Liver (tissue), 3 donors: ENCODE measurements at regions not wholly inside any gene's neighbourhood (a gene's known extent, or its start where the extent isn't known, plus 50 kb on each side); places are given as distances from the start of the nearest gene placed in this dataset.

Experiments
- EGR1 ChIP-seq, 2 donors: IDR thresholded peaks; 2 replicates each; pipeline ENCODE4 v1.6.1; 2016 to 2018; ENCODE audit warnings: antibody characterized with exemption in 2 of 2, low read depth in 2 of 2
- FOXA1 ChIP-seq: IDR thresholded peaks from 2 replicates; pipeline ENCODE4 v1.6.1; 2016; ENCODE audit warnings: antibody characterized with exemption
- GABPA ChIP-seq, 2 donors: IDR thresholded peaks in 1 of 2; conservative IDR thresholded peaks in 1 of 2; 2 replicates each; pipeline ENCODE4 v1.6.1; 2016; ENCODE audit warnings: antibody characterized with exemption in 2 of 2, mild to moderate bottlenecking in 1 of 2, moderate library complexity in 1 of 2
- JUND ChIP-seq, 2 donors: IDR thresholded peaks; 2 replicates each; pipeline ENCODE4 v1.6.1; 2016; ENCODE audit warnings: antibody characterized with exemption in 2 of 2
- RAD21 ChIP-seq, 2 donors: IDR thresholded peaks; 2 replicates each; pipeline ENCODE4 v1.6.1; 2016; ENCODE audit warnings: antibody characterized with exemption in 2 of 2, mild to moderate bottlenecking in 2 of 2
- TAF1 ChIP-seq: conservative IDR thresholded peaks from 2 replicates; pipeline ENCODE4 v1.6.1; 2016; ENCODE audit warnings: antibody characterized with exemption, mild to moderate bottlenecking
- YY1 ChIP-seq: IDR thresholded peaks from 2 replicates; pipeline ENCODE4 v1.6.1; 2016; ENCODE audit warnings: antibody characterized with exemption, mild to moderate bottlenecking
- TF ChIP-seq, protein P1 (sequence below): fragments of 150-350 bp; IDR thresholded peaks from 2 replicates; pipeline ENCODE4 v1.5.1; 2017; ENCODE audit warnings: improper control_type of control experiment, low read depth, low read length; ENCODE audit not compliant: missing input control
- TF ChIP-seq, protein P2 (sequence below): IDR thresholded peaks from 2 replicates; pipeline ENCODE4 v1.6.1; 2016; ENCODE audit warnings: antibody characterized with exemption
- TF ChIP-seq, protein P3 (sequence below): IDR thresholded peaks from 2 replicates; pipeline ENCODE4 v1.6.1; 2016; ENCODE audit warnings: antibody characterized with exemption
- TF ChIP-seq, protein P4 (sequence below): IDR thresholded peaks from 2 replicates; pipeline ENCODE4 v1.6.1; 2016; ENCODE audit warnings: antibody characterized with exemption
- donor health status: healthy.
- donor health status: healthy.

DNA sequence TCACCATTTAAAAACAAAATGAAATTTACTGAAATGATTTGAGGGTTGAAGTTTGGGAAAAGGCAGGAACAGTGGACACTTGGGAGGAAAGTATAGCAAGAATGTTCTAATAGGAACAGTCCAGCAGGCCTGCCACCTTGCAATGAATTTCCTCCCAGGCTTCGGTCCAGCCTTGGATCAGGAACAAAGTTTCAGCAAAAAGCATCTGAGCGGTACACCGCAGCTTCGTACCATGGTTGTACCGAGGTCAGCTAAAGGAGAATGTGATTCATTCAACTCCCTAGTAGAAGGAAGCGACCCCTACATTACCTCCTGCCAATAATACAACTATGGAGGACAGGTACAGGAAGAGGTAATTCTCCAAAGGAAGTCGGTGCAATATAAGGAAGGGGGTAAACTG lies 111.4 kb downstream of the ENC1 start:
- TF ChIP-seq, protein P1, sequence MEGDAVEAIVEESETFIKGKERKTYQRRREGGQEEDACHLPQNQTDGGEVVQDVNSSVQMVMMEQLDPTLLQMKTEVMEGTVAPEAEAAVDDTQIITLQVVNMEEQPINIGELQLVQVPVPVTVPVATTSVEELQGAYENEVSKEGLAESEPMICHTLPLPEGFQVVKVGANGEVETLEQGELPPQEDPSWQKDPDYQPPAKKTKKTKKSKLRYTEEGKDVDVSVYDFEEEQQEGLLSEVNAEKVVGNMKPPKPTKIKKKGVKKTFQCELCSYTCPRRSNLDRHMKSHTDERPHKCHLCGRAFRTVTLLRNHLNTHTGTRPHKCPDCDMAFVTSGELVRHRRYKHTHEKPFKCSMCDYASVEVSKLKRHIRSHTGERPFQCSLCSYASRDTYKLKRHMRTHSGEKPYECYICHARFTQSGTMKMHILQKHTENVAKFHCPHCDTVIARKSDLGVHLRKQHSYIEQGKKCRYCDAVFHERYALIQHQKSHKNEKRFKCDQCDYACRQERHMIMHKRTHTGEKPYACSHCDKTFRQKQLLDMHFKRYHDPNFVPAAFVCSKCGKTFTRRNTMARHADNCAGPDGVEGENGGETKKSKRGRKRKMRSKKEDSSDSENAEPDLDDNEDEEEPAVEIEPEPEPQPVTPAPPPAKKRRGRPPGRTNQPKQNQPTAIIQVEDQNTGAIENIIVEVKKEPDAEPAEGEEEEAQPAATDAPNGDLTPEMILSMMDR = no peak
- TF ChIP-seq FOXA1 (no peak), JUND (IDR thresholded peaks at IDR 0.05) (no peak), YY1 (no peak), GABPA (IDR thresholded peaks at IDR 0.05 in 1 of 2, conservative IDR thresholded peaks at IDR 0.05 in 1 of 2) (no peak), RAD21 (IDR thresholded peaks at IDR 0.05) (no peak), EGR1 (IDR thresholded peaks at IDR 0.05; ENCODE audit: low read depth in 2 of 2) (no peak), TAF1 (no peak)
- TF ChIP-seq, protein P2, sequence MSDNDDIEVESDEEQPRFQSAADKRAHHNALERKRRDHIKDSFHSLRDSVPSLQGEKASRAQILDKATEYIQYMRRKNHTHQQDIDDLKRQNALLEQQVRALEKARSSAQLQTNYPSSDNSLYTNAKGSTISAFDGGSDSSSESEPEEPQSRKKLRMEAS = no peak
- TF ChIP-seq, protein P3, sequence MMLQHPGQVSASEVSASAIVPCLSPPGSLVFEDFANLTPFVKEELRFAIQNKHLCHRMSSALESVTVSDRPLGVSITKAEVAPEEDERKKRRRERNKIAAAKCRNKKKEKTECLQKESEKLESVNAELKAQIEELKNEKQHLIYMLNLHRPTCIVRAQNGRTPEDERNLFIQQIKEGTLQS = no peak
- TF ChIP-seq, protein P4, sequence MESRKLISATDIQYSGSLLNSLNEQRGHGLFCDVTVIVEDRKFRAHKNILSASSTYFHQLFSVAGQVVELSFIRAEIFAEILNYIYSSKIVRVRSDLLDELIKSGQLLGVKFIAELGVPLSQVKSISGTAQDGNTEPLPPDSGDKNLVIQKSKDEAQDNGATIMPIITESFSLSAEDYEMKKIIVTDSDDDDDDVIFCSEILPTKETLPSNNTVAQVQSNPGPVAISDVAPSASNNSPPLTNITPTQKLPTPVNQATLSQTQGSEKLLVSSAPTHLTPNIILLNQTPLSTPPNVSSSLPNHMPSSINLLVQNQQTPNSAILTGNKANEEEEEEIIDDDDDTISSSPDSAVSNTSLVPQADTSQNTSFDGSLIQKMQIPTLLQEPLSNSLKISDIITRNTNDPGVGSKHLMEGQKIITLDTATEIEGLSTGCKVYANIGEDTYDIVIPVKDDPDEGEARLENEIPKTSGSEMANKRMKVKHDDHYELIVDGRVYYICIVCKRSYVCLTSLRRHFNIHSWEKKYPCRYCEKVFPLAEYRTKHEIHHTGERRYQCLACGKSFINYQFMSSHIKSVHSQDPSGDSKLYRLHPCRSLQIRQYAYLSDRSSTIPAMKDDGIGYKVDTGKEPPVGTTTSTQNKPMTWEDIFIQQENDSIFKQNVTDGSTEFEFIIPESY = no peak
